Keratinocyte (primary cell): ENCODE measurements at regions not wholly inside any gene's neighbourhood (a gene's known extent, or its start where the extent isn't known, plus 50 kb on each side); places are given as distances from the start of the nearest gene placed in this dataset.
A peak's percentile ranks its signal among the peaks of the same experiment; 100 is the strongest.
"Not testable (repeated sequence)": the region's sequence is repeated elsewhere in the genome, so short reads cannot be mapped to it uniquely, and the experiment has no call there.

Experiments used
- DNase-seq: peaks from one replicate; pipeline ENCODE4 v3.0.0-alpha.2; 2011; ENCODE audit warnings: low read depth, missing footprints, low spot score
- FAIRE-seq: peaks from 2 replicates; lab custom pipeline; 2011; peaks lifted over from hg19 to GRCh38; lab: Jason Lieb, UNC
- H2AFZ ChIP-seq: 2 replicates; pipeline ENCODE4 v1.6.0; 2012; ENCODE audit warnings: low read length, control low read depth, inconsistent platforms; ENCODE audit not compliant: control insufficient read depth
- H3K27ac ChIP-seq: 2 replicates; pipeline ENCODE4 v1.5.1; 2011; ENCODE audit warnings: low read length; ENCODE audit not compliant: control insufficient read depth, insufficient read depth
- H3K27me3 ChIP-seq: 3 replicates; pipeline ENCODE4 v1.6.0; 2011; ENCODE audit warnings: low read length; ENCODE audit not compliant: control insufficient read depth, insufficient read depth; ENCODE audit errors: extremely low read depth
- H3K36me3 ChIP-seq, 2 experiments: 2 replicates in 1 of 2; 3 replicates in 1 of 2; pipeline ENCODE4 v1.5.1; 2011; ENCODE audit warnings: low read length in 2 of 2, mild to moderate bottlenecking in 1 of 2; ENCODE audit not compliant: control insufficient read depth in 2 of 2, insufficient read depth in 2 of 2; ENCODE audit errors: extremely low read depth in 1 of 2
- H3K4me1 ChIP-seq: 3 replicates; pipeline ENCODE4 v1.5.1; 2011; ENCODE audit warnings: low read length; ENCODE audit not compliant: control insufficient read depth, insufficient read depth; ENCODE audit errors: extremely low read depth
- H3K4me2 ChIP-seq: 3 replicates; pipeline ENCODE4 v1.6.0; 2011; ENCODE audit warnings: low read depth, low read length; ENCODE audit not compliant: control insufficient read depth, insufficient read depth; ENCODE audit errors: extremely low read depth
- H3K4me3 ChIP-seq, 3 experiments: fragments of 200-600 bp in 1 of 3; sonication (generic) in 1 of 3; 2 replicates in 2 of 3; 3 replicates in 1 of 3; pipeline ENCODE4 v1.5.1; 2011 to 2016; ENCODE audit warnings: low read length in 3 of 3, mild to moderate bottlenecking in 3 of 3, control low read depth in 2 of 3, inconsistent platforms in 1 of 3, low read depth in 1 of 3, mixed read lengths in 1 of 3, mixed run types in 1 of 3, moderate library complexity in 1 of 3; ENCODE audit not compliant: control insufficient read depth in 2 of 3, insufficient read depth in 2 of 3; ENCODE audit errors: extremely low read depth in 1 of 3
- H3K79me2 ChIP-seq: 2 replicates; pipeline ENCODE4 v1.6.0; 2012; ENCODE audit warnings: low read length; ENCODE audit not compliant: control insufficient read depth, insufficient read depth
- H3K9ac ChIP-seq: 3 replicates; pipeline ENCODE4 v1.6.0; 2011; ENCODE audit warnings: low read length; ENCODE audit not compliant: control insufficient read depth, insufficient read depth; ENCODE audit errors: extremely low read depth
- H3K9me1 ChIP-seq: 3 replicates; pipeline ENCODE4 v1.6.0; 2011; ENCODE audit warnings: low read length; ENCODE audit not compliant: control insufficient read depth, insufficient read depth; ENCODE audit errors: extremely low read depth
- H3K9me3 ChIP-seq: 2 replicates; pipeline ENCODE4 v1.5.1; 2012; ENCODE audit warnings: low read depth, low read length; ENCODE audit not compliant: control insufficient read depth
- H4K20me1 ChIP-seq: 3 replicates; pipeline ENCODE4 v1.6.0; 2011; ENCODE audit warnings: low read length; ENCODE audit not compliant: control insufficient read depth, insufficient read depth; ENCODE audit errors: extremely low read depth
- dilution Hi-C: fragments of 300-500 bp; cut with MboI; formaldehyde crosslinking; loops from one replicate; pipeline ENCODE4 v1.7.0; 2020; ENCODE audit warnings: low sequenced_read_pairs; ENCODE audit not compliant: extremely low pct_ligation_motif_present

DNA sequence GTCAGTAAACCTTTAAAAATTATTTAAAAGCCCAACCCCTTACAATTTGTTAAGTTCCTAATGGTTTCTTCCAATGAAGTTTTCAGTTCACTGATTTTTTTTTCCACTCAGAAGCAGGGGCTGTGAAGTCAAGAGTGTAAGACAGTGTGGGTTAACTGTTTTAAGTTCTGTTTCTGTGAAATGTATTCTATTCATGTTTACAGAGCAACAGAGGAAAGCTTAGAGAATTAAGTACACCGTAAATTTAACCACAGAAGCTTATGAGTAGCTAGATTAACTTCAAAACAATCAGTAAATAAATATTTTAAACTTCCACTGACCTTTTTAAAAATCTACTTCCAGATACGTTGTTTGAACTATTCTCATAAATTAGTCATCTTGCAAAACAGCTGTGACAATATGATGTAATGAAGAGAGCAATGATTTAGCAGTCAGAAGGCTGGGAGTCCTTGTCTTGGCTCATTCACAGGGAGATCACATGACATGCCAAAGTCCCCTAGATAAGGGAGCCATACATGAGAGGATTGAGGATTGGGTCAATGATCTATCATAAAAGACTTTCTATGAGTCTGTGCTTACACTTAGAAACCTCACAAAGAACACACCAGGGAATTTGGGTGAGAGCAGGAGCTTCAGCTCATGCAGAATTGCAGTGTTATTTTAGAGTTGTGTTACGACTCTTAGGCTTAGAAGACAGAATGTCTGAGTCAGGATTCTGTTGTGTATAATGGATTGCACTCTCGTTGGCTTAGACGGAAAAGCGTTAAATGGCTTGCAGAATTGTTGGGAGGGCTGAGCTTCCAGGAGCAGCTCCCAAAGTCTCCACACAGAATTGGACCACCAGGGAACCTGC, 85.8 kb downstream of the CDRT15L2 start:
- H3K4me3 ChIP-seq, FAIRE-seq, H3K36me3 ChIP-seq, H3K27ac ChIP-seq, H3K4me1 ChIP-seq, H2AFZ ChIP-seq, H3K9ac ChIP-seq, H3K79me2 ChIP-seq, dilution Hi-C loops, DNase-seq, H3K9me1 ChIP-seq, H3K4me2 ChIP-seq, H3K9me3 ChIP-seq, H4K20me1 ChIP-seq, H3K27me3 ChIP-seq: not testable (repeated sequence)

GRCh38 chr17:20666689-20667088, 87.2 kb downstream of the CDRT15L2 start:
- H3K79me2 ChIP-seq, DNase-seq, H3K36me3 ChIP-seq, H3K4me1 ChIP-seq, dilution Hi-C loops, H3K27me3 ChIP-seq, H3K9me1 ChIP-seq, H3K27ac ChIP-seq, H3K9ac ChIP-seq, H4K20me1 ChIP-seq, H2AFZ ChIP-seq, H3K9me3 ChIP-seq, H3K4me2 ChIP-seq, FAIRE-seq, H3K4me3 ChIP-seq: not testable (repeated sequence)

DNA sequence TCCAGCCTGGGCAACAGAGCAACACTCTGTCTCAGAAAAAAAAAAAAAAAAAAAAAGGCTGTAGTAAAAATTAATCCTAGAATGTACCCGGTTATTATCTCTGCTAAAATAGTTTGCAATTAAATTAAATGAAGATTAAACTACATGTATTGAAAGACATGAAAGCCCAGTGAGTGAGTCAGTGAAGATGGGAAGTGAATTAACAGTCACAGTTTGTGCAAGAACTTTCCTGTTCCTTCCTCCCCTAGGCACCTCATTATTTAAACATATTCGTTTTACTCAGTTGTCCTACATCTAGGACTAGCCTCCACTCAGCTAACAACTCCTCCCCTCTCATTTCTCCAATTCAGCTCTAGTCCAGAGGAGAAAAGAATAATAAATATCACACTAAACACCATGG, 88.2 kb downstream of the CDRT15L2 start:
- H3K4me2 ChIP-seq, H4K20me1 ChIP-seq, H3K9ac ChIP-seq, H2AFZ ChIP-seq, FAIRE-seq, H3K4me3 ChIP-seq, H3K4me1 ChIP-seq, H3K27ac ChIP-seq, H3K79me2 ChIP-seq, DNase-seq, H3K36me3 ChIP-seq, dilution Hi-C loops, H3K27me3 ChIP-seq, H3K9me1 ChIP-seq, H3K9me3 ChIP-seq: not testable (repeated sequence)

DNA sequence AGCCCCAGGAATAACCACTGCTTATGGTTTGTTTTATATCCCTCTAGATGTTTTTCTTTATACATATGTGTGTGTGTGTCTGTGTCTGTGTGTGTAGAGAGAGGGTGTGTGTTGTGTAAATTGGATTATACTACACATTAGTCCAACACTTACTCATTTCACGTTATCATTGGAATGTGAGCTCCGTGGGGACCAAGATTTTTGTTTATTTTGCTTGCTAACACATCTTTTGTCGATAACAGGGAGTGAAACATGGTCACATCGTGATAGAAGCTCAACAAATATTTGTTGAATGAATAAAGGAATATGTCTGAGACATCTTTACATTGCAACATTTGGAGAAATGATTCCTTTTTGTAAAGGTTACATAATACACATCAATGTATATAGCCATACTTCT, 88.8 kb downstream of the CDRT15L2 start:
- H3K79me2 ChIP-seq, H4K20me1 ChIP-seq, H3K9me1 ChIP-seq, H3K4me2 ChIP-seq, H3K27me3 ChIP-seq, H2AFZ ChIP-seq, H3K9ac ChIP-seq, dilution Hi-C loops, H3K36me3 ChIP-seq, H3K27ac ChIP-seq, FAIRE-seq, DNase-seq, H3K4me3 ChIP-seq, H3K9me3 ChIP-seq, H3K4me1 ChIP-seq: not testable (repeated sequence)

DNA sequence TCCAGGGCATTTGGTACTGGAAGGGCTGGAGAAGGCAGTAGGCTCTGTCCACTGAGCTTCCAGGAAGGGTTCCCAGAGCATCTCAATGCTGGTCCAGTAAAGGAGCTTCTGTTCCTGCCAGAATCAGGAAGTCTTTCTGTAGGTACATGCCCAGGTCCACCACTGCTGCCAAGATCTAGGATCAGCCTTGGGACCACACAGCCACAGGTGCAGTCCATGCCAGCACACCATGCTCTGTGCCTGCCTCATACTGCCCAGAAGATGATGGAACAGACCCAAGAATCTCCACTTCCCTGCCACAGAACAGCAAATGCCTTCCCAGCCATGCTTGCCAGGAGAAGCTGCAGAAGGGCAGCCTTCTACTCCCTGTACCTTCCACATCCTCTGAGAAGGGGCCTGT, 89.3 kb downstream of the CDRT15L2 start:
- H4K20me1 ChIP-seq, dilution Hi-C loops, DNase-seq, H3K9ac ChIP-seq, H3K9me3 ChIP-seq, H3K4me2 ChIP-seq, H3K4me3 ChIP-seq, H3K4me1 ChIP-seq, H3K27me3 ChIP-seq, H3K79me2 ChIP-seq, H3K9me1 ChIP-seq, H2AFZ ChIP-seq, H3K36me3 ChIP-seq, H3K27ac ChIP-seq: not testable (repeated sequence)
- peak; percentile 17 for FAIRE-seq
